ENCODE measurements at regions not wholly inside any gene's neighbourhood (a gene's known extent, or its start where the extent isn't known, plus 50 kb on each side); places are given as distances from the start of the nearest gene placed in this dataset.

DNA sequence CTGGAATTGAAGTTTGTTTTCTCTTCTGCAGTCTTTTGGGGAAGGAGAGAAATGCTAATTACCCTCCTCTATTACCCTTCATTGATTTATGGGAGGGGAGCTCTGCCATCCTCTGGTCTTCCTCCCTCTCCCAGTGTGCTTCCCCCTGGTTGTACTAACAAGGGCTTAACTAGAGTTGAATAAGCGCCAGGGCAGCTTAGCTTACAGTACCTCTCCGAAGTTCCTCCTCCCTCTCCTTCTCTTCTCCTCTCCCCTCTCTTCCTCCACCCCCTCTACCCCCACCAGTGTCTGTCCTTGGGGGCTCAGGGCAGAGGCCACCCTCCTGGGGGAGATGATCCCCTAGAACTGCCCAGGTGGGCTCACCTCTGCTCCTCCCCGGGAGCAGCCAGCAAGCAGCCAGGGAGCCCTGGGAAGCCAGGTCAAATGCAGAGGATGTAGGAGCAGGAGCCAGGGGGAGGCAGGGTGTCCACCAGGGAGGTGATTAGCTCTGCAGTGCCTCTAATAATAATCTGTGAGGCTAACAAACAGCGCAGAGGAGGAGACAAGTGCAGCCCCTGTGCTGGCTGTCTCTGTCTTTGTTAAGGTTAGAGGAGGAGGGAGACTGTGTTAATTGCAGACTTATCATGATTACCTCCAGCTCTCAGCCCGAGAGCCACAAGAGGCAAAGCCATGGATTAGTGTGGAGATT, 191.6 kb upstream of the CADM1 start:
- DNase-seq (ENCODE audit: low read depth), result no peak

DNA sequence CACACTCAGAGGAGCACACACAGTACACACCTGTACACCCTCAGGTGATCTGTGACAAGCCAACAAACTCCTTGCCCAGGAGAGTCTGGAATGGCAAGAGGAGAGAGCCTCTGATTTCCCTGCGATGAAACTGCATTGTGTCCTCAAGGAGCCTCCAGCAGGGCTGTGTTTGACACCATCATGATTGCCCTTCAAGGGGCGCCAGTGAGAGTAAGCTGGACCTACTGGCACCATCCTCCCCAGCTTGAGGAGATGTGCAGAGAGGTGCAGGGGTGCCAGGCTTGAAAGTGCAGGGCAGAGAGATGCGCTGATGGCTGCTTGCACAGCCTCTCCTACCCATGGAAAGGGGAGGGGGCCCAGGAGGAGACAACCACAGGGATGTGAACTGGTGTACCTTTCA, 188.8 kb upstream of the CADM1 start:
- DNase-seq (ENCODE audit: low read depth), result no peak

DNA sequence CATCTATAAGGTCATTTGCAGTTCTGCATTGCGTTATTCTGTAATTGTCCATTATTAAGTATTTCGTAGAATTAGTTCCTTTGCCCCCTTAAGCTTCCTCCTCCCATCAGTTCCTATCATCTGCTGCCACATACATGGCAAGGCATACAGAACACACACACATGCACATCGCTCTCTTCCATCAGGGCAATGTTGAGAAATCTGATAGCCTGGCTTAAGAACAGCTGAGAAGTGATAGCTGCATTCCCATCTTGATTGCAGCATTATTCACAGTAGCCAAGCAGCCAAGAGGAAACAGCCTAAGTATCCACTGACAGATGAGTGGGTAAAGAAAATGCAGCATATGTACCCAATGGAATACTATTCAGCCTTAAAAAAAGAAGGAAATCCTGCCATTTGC, 186.8 kb upstream of the CADM1 start:
- no peak for DNase-seq (ENCODE audit: low read depth)

DNA sequence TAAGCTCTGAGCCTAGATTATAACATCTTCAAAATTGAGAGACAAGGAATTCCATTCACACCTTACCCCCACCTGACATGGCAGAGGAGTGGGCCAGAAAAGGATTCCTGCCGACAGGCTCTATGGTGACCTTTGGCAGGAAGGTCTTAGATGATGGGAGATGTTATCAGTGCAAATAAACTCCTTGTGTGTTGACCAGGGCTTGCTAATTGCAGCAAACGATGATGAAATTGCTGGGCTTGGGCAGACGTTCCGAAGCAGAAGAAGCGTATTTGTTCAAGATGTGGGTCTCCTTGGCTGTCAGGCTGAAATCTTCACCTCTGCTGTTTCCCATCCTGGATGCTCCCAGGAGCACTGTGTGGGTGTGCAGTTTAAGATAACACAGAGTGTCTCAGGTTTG, 183.7 kb upstream of the CADM1 start:
- no peak for DNase-seq (ENCODE audit: low read depth)

DNA sequence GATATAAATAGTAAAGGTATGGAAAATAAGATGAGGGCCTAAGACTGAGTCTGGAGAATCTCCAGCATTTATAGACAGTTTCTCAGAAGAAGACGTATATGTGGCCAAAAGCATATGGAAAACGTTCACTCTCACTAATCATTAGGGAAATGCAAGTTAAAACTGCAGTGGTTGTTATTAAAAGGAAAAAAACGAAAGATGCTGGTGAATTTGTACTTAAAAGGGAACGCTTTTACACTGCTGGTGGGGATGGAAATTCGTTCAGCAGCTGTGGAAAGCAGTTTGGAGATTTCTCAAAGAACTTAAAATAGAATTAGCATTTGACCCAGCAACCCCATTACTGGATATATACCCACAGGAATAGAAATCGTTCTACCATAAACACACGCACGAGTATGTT, 180.5 kb upstream of the CADM1 start:
- DNase-seq (ENCODE audit: low read depth), result no peak

DNA sequence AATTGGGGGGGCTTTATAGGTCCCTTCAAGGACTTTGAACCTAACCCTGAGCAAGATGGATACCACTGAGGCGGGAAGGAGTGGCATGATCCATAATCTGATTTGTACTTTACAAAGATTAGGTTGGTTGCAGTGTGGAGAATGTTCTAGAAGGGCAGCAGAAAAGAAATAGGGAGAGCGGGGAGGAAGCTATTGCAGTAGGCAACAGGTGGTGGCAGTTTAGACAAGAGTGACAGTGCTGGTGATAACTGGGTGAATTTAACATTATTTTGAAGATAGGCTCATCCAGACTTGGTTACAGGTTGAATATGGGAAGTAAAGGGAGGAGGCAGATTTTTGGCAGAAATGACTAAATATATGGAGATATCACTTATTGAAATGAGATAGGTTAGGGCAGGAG, 179.9 kb upstream of the CADM1 start:
- DNase-seq (ENCODE audit: low read depth), result no peak

DNA sequence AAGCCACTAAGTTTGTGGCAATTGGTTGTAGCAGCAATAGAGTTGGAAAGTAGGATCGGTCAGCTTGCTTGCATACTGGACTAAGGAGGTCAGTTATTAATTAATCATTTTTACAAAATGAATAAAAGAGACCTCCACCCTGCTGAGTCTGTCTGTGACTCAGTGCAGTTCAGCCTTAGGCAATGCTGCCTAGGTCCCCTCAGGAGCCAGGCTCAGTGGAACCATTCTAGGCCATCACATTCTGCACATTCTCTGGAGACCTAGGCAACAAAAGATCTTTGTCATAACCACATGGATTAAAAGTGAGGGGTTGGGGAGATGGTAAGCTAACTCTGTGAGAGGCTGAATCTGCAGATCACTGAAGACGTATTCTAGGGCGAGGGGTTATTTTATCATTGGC, 178.7 kb upstream of the CADM1 start:
- DNase-seq (ENCODE audit: low read depth), result no peak

DNA sequence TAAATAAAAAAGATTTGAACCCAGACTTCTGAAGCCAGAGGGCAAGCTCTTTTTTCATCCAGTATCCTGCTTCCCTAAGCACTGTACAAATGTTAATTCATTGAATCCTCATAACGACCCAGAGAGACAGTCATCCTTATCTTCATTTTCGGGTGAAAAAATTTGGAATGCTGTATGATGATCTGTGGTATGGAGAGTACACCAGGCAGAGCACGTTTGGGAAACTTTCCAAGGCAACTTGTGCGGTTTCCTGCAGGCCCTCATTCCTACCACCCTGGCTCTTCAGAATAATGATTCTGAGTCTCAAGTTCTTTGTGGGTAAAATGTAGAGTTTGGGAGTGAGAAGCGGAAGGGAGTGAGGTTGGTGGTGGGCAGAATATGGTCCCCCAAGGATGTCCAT, 177.9 kb upstream of the CADM1 start:
- DNase-seq (ENCODE audit: low read depth), result peak; percentile 15

DNA sequence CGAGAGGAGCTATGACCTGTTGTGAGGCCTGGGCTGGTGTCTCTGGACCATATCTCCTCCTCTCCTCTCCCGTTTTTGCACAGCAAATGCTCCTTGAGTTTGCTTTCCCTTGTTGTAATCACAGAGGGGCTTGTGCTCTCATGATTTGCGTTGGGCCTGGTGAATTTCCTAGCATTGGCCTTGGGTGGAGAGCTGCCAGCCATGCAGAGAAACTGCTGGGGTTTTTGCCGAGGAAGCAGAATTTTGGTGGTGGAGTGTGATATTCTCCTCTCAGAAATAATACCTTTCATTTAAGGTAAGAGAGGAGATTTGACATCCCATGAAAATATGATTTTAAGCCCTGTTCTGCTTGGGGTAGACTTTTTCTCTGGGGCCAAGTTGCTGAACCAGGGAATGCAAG, 175.7 kb upstream of the CADM1 start:
- DNase-seq (ENCODE audit: low read depth), result no peak

DNA sequence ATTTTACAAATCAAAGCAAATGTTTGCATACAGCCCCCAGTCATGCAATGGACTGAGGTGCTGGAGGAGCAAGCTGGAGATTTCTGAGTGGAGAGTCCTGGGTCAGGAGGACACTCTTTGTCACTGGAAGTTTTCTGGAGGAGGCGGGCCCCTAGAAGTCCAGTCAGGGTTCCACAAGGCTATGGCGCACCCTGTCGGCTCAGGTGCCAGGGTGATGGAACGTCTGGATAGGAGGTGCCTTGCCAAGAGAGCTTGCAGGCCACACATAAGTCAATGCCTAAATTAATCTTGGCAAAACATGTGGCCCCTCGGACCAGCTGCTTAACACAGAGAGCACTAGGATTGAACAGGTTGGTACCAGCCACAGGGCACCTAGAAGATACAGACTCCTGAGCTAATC, 174.7 kb upstream of the CADM1 start:
- no peak for DNase-seq (ENCODE audit: low read depth)

DNA sequence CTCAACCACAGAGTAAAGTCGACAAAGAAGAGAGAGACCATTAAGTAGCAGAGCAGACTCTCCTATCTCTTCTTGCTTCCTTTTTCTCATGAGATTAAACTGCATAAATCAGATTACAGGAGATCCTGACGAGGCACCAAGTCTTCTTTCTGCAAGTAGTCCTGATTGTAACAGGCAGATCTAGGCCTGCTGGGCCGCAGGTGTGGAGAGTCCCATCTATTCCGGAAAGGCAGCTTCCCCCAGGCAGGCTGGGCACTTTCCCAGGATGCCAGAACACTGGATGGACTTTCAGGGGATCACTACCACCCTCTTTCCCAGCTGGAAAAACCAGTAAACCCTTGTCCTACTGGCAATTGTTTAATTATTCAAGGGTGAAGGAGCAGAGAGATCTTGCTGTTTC, 173.0 kb upstream of the CADM1 start:
- peak; percentile 33 for DNase-seq (ENCODE audit: low read depth)

DNA sequence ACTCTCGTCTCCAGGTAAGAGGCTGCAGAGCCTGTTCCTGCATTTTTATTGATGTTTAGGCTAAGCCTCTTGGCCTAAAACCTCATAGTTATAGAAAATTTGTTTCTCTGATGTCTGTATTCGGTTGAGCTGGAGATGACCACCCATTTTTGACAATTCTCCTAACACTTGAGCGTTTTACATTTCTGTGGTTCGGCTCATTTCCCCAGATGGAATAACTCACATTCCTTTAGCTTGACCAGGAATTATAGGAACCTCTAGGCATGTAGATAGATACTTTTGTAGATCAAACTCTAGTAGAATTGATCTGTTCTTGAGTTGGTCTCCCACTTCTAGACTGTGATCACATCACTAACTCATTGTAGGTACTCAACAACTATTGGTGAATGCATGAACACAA, 172.6 kb upstream of the CADM1 start:
- peak; percentile 55 for DNase-seq (ENCODE audit: low read depth)

DNA sequence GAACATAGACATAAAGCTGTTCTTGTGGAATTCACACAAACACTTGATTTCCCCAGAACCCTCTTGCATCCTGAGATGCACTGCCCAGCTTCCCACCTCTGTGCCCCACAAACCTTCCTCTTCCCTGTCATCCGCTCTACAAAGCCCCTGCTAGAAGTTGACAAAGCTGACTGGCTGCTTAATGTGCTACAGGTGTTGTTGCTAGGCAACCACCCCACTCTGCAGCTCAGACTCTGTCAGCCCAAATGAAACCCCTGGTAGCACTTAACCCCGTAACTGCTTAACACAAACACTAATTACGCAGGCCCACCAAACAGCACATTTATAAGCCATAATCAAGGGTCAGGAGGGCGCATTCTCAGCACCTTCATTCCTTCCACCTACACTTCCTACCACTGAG, 172.0 kb upstream of the CADM1 start:
- DNase-seq (ENCODE audit: low read depth), result no peak

DNA sequence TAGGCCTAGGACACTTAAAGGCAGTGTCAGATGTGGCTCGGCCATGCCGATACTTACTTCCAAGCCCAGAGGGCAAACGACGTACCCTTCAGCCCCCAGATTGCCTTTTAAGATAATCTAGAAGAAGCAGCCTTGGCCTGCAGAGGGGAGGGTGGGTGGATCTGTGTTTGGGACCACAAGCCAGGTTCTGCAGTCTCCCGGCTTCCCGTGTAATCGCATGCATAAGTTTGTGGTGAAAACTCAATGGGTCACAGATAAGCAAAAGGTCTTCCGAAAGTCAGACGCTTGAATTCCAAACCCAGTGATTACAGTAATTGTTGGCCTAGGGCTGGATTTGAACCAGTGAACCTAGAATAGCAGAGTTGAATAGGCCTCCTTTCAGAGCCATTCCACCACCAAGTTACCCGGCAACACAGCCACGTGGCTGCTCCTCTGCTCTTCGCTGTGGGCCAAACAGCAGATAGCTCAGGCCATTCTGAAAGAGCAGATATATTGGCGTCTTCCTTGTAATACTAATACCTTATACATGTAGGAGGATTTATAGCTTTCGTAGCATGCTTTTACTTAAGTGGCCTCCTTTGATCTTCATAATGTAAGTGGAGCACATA, 170.8 kb upstream of the CADM1 start:
- DNase-seq (ENCODE audit: low read depth), result no peak

DNA sequence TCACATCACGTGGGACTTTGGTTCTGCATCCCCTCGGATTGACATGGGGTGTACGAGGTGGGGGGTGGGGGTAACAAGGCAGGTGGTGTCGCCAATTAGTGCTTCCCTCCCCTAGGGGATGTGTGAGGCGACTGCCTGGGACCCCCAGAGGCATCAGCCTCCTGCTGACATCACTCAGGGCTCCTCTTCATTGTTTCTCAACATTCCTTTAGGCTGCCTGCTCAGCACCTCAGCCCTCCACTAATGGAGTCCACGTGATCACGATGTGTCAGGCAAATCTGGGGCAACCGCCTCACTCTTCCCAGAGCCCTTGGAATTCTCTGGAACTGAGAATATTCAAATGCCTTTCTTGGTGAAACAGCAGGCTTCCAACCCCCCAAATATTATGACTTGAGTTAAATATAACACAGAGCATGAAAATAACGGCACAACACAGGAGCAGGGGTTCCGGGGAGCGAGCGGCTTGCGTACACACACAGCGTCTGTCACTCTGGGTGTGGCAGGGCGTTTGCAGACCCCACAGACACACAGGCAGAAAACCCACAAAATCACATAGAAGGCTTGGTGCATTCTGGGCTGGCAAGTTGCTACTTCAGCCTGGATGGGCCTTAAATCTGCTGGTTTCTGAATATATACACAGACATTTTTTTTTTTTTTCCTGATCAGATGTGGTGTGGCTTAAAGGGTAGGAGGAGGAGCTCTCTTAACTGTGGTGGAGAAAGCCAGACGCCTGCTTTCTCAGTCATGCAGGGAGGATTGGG, 170.1 kb upstream of the CADM1 start:
- DNase-seq (ENCODE audit: low read depth), result peak; percentile 25

DNA sequence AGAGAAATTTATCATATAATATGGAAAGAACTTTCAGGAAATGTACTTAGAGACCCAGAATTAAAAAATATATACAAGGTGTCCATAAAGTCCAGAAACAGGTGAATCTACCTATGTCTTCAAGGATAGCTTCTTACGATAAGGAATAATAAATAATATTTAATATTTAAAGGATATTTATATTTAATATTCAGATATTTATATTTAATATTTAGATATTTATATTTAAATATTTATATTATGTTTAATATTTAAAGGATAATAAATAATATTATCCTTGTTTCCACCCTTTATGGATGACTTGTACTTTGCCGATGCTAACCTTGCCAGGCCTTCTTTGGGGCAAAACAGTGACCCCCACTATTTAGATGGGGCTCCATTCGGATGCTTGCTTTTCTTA, 169.5 kb upstream of the CADM1 start:
- no peak for DNase-seq (ENCODE audit: low read depth)

DNA sequence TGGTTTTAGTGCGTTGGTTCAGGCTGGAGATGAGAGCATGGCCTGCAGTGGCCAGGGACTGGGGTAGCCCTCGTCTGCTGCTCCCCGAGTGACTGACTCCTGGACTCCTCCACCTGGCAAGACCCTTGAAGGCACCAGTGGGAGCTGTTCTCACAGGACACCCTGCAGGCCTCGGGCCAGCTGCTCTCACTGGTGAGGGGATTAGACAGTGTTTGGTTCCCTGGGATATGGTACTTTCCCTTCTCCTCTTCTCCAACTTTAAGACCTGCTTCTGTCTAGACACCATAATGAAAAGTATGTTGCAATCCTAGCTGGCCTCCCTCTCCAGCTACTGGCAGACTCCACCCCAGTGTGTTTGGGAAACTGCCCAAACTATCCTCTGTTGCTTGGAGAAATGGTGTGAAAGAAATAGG, 168.8 kb upstream of the CADM1 start:
- peak; percentile 33 for DNase-seq (ENCODE audit: low read depth)

DNA sequence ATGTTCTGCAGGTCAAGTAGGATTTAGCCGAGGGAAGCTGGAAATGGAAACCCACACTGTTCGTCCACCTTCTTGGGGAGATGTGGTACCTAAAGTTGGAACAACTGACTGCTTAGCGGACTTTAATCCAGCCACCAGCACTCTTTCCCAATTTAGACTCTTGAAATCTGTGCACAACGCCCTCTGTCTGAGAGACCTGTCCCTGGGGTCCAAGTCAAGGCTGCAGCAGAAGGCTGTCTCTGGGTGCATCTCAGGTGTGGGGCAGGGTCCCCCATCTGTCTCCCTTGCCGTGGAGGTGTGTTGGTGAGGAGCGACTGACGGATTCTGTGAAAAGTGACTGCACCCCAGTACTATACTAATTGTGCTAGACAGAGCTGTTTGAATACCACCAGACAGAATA, 168.2 kb upstream of the CADM1 start:
- no peak for DNase-seq (ENCODE audit: low read depth)

DNA sequence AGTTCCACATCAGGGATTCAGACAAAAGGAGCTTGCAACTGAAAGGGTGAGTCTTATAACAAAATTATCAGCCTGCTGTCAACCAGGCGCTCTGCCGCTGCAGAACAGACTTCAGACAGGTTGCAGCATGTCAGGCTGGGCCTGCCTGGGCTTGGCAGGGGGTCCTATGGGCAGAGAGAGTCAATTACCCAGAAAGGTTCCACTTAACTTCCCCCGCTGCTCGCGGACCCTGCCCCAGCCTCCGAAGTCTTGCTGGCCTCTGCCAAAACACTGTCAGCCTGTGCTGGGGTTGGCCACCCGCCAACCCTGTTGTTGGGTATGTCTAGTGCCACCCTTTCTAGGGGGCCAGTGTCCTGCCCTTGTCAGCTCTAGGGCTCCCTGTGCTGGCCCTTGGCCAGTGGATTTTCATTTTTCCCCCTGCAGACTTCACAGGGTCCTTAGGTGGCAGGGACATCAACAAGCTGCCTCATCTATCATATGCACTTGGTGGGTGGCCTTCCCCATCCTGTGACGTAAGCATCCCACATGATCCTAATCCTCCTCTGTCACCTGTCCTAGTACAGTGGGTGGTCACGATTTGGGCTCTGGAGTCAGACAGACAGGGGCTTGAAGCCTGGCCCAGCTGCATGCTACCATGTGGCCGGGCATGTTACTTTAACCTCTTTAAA, 166.5 kb upstream of the CADM1 start:
- DNase-seq (ENCODE audit: low read depth), result no peak

DNA sequence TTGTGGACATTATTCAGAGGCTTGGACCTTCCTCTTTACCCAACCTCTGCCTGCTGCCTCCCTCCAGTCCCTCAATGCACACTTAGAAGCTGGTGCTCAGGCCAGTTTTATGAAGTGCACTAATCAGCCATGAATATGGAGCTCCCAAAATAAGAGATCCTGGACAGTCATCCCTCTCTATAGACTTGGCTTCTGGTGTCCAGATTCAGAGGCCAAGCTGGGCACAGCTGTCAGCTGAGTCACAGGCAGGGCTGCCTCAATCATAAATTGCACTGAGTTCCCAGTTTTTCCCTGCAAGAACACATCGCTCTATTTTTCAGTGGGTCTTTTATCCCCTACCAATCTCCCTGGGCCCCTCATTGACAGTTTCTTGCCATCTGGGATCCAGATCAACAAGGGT, 161.7 kb upstream of the CADM1 start:
- DNase-seq (ENCODE audit: low read depth), result no peak

DNA sequence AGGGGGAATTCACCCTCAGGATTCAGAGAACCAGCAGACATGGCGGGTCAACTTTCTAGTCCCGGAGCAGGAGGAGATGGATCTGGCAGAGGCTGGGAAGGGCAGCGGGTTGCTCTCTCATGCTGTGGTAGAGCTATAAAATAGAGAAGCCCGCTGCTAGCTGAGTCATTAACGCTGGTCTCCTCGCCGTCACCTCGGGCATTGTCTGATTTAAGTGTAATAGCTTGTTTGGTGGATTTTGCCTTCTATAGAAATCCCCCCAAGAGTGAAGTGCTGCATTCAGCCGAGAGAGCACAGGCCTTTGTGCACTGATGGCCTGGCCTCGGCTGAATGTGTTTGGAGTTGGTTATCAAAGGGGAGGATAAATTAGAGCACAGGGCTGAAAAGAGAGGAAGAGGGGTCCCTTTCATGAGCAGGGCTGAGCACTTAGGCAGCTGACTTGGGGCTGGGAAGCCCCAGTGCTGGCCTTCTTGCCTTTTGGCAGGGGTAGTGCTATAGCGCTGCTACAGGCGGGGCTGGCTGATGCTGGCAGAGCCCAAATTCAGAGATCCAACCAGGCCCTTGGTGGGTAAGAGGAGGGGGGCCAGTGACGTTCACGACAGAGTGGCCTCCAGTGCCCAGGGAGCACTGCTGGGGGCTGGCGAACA, 161.1 kb upstream of the CADM1 start:
- no peak for DNase-seq (ENCODE audit: low read depth)

DNA sequence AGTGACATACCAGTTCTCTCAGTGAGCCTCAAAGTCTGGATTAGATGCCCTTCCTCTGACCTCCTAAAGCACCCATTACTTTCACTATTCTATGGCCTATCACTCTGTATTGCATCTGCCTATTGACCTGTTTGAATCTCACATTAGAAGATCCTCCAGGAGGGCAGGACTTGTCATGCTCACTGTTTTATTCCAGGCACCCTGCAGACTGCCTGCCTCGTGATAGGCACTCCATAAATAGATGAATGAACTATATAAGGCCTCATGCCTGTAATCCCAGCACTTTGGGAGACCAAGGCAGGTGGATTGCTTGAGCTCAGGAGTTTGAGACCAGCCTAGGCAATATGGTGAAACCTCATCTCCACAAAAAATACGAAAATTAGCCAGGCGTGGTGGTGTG, 160.1 kb upstream of the CADM1 start:
- no peak for DNase-seq (ENCODE audit: low read depth)

DNA sequence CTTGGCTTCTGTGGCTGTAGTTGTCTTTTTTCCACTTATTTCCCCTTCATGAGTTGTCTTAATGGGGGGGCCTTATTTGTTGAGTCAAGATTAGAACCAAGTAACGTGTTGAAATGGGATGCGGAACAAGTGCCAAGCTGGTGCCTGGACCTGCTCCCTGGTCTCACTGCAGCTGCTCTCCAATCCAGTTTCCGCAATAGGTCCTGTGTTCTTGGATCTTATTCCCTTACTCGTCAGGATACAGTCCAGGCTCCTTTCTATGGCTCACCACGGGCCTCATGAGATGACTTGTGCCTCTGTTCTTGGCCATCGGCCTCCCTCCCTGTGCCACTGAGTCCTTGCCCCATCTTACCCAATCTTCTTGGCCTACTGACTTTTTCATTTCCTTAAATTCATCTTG, 159.6 kb upstream of the CADM1 start:
- no peak for DNase-seq (ENCODE audit: low read depth)
